Astrocyte (in vitro differentiated cells and primary cell): ENCODE measurements at regions not wholly inside any gene's neighbourhood (a gene's known extent, or its start where the extent isn't known, plus 50 kb on each side); places are given as distances from the start of the nearest gene placed in this dataset.

Experiments used
- EZH2 ChIP-seq: IDR thresholded peaks from 2 replicates; pipeline ENCODE4 v1.6.1; 2012; ENCODE audit warnings: mild to moderate bottlenecking, low read length, inconsistent platforms; ENCODE audit not compliant: insufficient read depth
- TF ChIP-seq, protein P1 (sequence below): IDR thresholded peaks from 2 replicates; pipeline ENCODE4 v1.5.1; 2011; ENCODE audit warnings: low read depth, mild to moderate bottlenecking, inconsistent platforms, low read length, moderate library complexity; ENCODE audit not compliant: insufficient read depth

DNA sequence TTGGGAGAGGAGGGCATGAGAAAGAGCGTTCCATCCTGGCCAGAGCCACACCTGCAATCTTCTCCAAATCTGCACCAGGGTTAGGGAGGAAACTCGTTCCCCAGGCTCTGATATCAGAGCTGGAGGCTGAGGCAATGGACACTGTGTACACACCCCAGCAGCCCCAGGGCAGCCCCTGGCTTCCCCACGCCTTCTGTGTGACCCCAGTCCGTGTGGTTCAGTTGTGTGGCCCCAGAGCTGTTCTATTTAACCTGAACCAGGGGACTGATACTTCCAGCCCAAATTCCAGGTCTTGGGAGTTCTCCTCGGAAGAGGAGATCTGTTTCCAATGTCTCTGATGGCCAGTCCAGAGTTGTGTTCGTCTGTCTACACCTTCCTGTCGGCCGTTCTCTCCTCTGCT is 242.6 kb upstream of the EXOC2 start:
- TF ChIP-seq, protein P1, sequence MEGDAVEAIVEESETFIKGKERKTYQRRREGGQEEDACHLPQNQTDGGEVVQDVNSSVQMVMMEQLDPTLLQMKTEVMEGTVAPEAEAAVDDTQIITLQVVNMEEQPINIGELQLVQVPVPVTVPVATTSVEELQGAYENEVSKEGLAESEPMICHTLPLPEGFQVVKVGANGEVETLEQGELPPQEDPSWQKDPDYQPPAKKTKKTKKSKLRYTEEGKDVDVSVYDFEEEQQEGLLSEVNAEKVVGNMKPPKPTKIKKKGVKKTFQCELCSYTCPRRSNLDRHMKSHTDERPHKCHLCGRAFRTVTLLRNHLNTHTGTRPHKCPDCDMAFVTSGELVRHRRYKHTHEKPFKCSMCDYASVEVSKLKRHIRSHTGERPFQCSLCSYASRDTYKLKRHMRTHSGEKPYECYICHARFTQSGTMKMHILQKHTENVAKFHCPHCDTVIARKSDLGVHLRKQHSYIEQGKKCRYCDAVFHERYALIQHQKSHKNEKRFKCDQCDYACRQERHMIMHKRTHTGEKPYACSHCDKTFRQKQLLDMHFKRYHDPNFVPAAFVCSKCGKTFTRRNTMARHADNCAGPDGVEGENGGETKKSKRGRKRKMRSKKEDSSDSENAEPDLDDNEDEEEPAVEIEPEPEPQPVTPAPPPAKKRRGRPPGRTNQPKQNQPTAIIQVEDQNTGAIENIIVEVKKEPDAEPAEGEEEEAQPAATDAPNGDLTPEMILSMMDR, result no peak
- TF ChIP-seq EZH2, result no peak
